GM19467 (cell line): ENCODE measurements at regions not wholly inside any gene's neighbourhood (a gene's known extent, or its start where the extent isn't known, plus 50 kb on each side); places are given as distances from the start of the nearest gene placed in this dataset.
"Not testable (repeated sequence)": the region's sequence is repeated elsewhere in the genome, so short reads cannot be mapped to it uniquely, and the experiment has no call there.

Experiments
- ATAC-seq: cut with Tn5 transposase; IDR thresholded peaks from one replicate; pipeline ENCODE4 v1.9.1; 2021; ENCODE audit warnings: mild to moderate bottlenecking, moderate library complexity; ENCODE audit not compliant: unreplicated experiment

DNA sequence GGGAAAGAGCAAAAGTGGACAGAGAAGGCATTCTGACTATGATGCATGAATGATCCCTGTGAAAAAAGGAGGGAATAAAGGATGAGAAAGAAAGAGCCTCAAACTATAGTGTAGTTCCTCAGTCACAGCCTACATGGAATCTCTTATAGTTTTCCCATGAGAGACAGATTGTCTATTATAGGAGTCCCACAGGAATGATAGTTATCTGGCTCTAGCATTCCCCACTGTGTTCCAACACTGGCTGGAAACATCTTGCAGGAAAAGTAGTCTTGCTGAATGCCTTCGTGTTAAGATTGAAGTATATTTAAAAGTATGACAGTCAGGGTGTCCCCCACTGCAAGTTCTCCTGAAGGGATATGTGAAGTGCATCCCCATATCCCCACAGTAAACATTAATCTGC is 641.5 kb upstream of the NECTIN3 start:
- ATAC-seq, result no peak

- ATAC-seq, result no peak
Observed at GRCh38 chr3:110436209-110436608, 635.4 kb upstream of the NECTIN3 start.

- not testable (repeated sequence) for ATAC-seq
Observed at GRCh38 chr3:110440066-110440653, 631.5 kb upstream of the NECTIN3 start.

DNA sequence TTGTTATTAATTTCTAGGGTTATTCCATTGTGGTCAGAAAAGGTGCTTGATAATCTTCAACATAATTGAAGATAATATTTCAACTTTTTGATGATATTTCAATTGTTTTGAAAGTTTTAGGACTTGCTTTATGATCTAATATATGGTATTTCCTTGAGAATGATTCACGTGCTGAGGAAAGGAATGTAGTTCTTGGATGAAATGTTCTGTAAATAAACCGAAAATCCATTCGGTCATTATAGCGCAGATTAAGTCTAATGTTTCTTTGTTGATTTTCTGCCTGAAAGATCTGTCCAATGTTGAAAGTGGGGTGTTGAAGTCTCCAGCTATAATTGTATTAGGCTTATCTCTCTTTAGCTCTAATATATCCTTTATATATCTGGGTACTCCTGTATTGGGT is 617.5 kb upstream of the NECTIN3 start:
- ATAC-seq, result no peak

- no peak for ATAC-seq
Observed at GRCh38 chr3:110456001-110456400, 615.6 kb upstream of the NECTIN3 start.

GRCh38 chr3:110456438-110457138 is 615.0 kb upstream of the NECTIN3 start:
- ATAC-seq, result no peak

DNA sequence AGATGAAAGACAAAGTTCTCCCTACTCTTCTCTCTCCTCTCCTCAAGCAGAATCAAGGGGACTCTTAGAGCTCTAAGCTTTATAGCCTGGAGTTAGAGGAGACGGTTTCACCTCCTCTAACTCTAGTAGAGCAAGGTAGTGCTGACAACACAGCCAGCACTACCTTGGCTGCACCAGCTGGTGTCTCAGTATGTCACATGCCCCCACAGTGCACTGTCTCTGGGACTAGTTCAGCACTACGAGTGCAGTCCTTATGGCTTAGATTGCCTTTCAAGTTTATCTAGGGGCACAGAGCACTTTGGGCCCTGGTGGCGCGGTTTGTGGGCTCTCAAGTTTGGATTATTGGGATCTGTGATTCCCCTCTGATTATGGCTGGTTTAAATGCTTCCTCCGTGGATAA is 614.1 kb upstream of the NECTIN3 start:
- no peak for ATAC-seq

- no peak for ATAC-seq
Observed at GRCh38 chr3:110459021-110459420, 612.6 kb upstream of the NECTIN3 start.

DNA sequence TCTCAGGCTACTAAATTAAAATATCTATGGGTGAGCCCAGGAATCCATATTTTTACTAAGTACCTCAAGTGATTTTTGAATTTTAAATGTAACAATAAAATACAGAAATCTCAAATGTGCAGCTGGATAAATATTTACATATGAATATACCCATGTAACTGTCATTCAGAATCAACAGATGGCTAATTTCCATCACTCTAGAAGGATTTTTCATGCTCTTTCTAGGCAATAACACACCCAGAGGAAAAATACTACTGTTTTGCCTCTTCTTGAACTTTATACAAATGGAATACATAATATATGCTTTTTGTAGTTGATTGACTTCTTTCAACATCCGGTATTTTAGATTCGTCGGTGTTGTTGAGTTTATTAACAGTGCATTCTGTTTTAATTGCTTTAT is 601.3 kb upstream of the NECTIN3 start:
- no peak for ATAC-seq

- no peak for ATAC-seq
Observed at GRCh38 chr3:110473405-110473804, 598.2 kb upstream of the NECTIN3 start.

DNA sequence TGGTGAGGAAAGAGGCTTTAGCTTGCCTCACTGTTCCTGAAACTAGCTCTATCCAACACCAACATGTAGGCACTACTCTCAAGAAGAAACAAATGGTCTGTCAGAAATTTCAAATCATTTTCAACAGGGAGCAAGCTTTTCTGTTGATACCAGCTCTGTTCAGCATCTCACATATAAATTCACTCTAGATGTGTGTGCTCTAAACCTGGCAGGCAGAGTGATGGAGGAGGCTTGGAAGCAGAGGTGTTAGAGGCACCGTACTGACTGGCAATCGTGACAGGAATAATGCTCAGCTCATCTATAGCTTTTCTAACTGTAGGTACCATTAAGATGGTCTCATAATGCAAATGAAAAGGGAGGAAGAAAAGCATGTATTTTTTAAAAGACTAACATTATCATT is 597.2 kb upstream of the NECTIN3 start:
- no peak for ATAC-seq

- ATAC-seq, result no peak
Observed at GRCh38 chr3:110478377-110479054, 593.1 kb upstream of the NECTIN3 start.

GRCh38 chr3:110479731-110480130 is 591.9 kb upstream of the NECTIN3 start:
- ATAC-seq, result no peak

DNA sequence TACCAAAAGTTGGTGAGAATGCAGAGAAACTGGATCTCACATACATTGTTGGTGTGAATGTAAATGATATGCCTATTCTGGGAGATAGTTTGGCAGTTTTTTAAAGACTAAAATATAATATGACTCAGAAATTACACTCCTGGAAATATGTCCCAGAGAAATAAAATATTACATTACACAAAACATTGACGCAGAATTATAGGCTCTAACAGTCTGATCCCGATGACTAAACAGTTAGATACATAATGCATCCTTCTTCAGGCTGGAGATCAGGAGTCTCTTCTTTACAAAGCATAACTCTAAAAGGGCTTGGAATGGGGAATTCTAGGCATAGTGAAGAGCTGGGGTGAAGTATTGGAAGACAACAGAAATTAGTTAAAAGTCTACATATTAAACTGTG is 586.2 kb upstream of the NECTIN3 start:
- no peak for ATAC-seq

DNA sequence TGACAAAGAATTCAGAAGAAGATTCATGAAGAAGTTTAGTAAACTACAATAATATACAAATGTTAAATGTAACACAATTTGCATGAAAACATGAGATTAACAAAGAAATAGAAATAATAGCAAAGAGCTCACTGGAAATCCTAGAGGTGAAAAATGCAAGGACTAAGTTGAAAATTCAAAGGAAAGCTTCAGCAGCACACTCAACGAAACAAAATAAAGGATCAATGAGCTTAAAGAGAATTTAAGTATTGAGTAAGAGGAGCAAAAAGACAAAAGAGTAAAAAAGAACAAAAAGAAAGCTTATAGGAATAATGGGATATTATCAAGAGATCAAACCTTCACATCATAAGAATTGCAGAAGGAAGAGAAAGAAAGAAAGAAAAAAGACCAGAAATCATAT is 583.8 kb upstream of the NECTIN3 start:
- ATAC-seq, result no peak

DNA sequence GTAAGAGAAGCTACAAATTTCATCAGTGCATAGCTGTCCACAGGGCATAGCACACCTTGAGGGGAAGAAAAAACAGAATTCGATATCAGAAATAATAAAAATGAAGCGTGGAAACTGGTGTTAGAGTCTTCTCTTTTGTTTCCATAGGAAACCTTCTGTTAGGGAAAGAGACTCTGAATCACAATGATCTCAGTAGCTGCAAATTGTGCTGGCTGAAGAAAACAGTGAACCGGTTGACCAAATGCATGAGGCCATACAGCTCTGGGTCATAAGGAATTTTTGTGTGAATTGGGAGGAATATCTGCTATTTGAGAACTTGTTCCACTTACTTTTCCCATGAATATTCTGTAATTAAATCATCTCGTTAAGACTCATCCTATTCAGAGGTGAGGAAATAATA is 580.2 kb upstream of the NECTIN3 start:
- ATAC-seq, result no peak

- no peak for ATAC-seq
Observed at GRCh38 chr3:110492876-110493275, 578.7 kb upstream of the NECTIN3 start.

DNA sequence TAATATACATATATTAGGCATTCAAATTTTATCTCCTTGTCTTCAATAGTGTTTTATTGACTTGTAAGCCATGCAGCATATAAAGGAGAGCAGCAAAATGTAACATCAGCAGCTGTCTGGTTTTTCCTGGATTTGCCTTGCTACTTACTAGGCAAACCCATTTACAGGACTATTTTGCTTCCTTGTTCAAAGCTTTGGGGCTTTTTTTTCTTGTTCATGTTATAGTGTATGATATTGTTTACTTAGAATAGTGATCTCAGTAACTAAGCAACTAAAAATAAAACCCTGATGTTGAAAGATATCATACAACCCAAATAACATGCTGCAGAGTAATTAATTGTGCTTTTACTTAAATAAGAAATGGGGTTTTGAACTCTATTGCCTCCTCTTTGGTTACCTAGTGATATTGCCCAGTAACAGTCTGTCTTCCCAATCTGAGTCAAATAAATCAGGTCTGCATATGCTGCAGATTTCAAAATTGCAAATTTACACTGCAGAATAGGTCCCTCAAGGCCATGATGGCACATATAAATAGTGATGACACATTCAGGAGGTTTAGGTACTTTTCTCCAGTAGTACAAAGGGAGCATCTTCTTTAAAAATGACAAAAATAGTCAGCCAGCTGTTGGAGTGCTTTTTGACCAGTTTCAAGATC is 578.1 kb upstream of the NECTIN3 start:
- no peak for ATAC-seq

- no peak for ATAC-seq
Observed at GRCh38 chr3:110494093-110494490, 577.5 kb upstream of the NECTIN3 start.

- no peak for ATAC-seq
Observed at GRCh38 chr3:110494728-110495127, 576.9 kb upstream of the NECTIN3 start.

DNA sequence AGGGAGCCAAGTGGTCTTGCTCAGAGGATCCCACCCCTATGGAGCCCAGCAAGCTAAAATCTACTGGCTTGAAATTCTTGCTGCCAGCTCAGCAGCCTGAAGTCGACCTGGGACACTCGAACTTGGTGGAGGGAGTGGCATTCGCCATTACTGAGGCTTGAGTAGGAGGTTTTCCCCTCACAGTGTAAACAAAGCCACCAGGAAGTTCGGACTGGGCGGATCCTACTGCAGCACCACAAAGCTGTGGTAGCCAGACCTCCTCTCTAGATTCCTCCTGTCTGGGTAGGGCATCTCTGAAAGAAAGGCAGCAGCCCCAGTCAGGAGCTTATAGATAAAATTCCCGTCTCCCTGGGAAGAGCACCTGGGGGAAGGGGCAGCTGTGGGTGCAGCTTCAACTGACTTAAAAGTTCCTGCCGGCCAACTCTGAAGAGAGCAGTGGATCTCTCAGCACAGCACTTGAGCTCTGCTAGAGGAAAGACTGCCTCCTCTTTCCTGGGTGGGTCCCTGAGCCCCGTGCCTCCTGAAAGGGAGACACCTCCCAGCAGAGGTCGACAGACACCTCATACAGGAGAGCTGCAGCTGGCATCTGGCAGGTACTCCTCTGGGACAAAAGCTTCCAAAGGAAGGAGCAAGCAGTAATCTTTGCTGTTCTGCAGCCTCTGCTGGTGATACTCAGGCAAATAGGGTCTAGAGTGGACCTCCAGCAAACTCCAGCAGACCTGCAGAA is 576.3 kb upstream of the NECTIN3 start:
- ATAC-seq, result no peak
